ENCODE measurements at regions not wholly inside any gene's neighbourhood (a gene's known extent, or its start where the extent isn't known, plus 50 kb on each side); places are given as distances from the start of the nearest gene placed in this dataset.

DNA sequence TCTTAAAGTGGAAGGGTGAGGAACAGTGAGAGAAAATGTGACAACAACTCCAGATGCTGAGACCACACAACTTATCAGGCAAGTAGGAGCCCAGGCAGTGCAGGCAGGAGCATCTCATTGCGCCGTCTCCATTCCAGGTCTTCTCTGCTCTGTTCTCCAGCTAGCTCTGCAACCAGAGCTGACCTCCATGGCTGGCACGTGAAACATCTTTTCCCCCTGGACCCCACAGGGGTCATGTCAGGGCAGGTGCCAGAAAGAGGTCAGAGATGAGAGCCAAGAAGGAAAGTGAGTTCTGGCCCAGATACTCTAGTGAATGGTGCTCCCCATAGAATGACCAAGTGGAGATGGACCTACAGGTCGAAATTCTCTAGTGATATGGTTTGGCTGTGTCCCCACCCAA, 281.4 kb downstream of the SMOC2 start:
- no peak for DNase-seq (ENCODE audit: low read depth)

DNA sequence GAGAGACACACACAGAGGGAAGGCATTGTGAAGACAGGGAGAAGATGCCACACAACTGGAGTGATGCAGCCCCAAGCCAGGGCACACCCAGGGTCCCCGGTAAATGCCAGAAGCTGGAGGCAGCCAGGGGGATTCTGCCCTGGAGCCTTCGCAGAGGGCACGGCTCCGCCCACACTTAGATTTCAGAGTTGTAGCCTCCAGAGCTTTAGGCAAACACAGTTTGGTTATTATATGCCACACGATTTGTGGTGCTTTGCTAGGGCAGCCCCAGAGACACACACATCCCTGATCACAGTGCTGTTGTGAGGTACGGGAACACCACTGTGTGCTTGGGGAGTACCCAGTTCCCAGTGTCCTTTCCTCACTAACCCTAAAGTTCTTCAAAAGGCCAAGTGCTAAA, 280.6 kb downstream of the SMOC2 start:
- no peak for DNase-seq (ENCODE audit: low read depth)

DNA sequence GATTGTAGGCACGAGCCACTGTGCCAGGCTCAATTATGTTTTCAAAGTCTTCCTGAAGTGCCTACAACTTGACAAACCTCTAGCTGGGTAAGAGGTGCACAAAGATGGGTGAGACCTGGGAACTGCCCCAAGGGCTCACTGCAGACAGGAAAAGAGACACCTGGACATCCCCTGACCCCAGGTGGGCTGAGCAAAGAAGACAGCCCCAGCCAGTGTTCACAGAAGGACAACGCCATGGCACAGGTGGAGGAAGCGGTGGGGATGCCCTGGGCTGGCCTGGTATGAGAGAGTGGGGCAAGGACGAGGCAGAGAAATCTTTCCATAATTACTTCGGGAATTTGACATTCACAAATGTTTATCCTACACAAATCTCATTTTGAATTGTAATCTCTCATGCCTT, 278.9 kb downstream of the SMOC2 start:
- no peak for DNase-seq (ENCODE audit: low read depth)

DNA sequence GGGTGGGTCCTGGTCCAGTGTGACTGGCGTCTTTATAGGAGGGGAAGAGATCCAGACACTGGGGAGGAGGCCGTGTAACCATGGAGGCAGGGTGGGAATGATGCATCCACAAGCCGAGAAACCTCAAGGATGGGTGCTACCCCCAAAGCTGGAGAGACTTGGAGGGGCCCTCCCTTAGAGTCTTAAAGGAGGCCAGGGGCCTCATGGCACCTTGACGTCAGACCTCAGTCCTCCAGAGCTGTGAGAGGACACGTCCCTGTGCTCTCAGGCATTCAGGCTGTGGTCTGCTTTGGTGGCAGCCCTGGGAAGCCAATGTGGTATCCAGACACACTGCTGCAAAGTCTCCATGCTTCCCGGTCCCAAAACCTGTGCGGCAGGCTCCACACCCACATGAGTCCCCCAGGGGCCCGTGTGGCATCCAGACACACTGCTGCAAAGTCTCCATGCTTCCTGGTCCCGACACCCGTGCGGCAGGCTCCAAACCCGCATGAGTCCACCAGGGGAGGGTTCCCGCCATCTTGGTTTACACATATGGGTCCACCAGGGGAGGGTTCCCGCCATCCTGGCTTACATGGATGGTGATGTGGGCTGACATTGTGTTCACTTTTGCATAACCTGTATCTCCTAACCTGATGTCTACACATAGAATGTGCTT, 278.0 kb downstream of the SMOC2 start:
- no peak for DNase-seq (ENCODE audit: low read depth)

Data from ELR (cell line).